ENCODE measurements at regions not wholly inside any gene's neighbourhood (a gene's known extent, or its start where the extent isn't known, plus 50 kb on each side); places are given as distances from the start of the nearest gene placed in this dataset.
"Not testable (repeated sequence)": the region's sequence is repeated elsewhere in the genome, so short reads cannot be mapped to it uniquely, and the experiment has no call there.

GRCh38 chr15:91652610-91653207, 200.8 kb upstream of the SLCO3A1 start:
- Histone ChIP-seq H3K36me3 (no peaks in the 10 kb centered on the region), H3K27me3 (peaks cover 0 to 27% (median 0%) of the 10 kb centered on the region in 4 donors), H3K4me3 (no peak overlapping the region), H3K4me1 (no peaks in the 10 kb centered on the region), H3K27ac (no peak overlapping the region), H3K9me3 (no peaks in the 10 kb centered on the region)
- WGBS, 2 donors: 68 to 70% methylated on average over 7 of the region's 7 CpGs
- intact Hi-C loops (cut with DNase I): no loop called here
- no peak for DNase-seq
- TF ChIP-seq CTCF (IDR thresholded peaks at IDR 0.05): no peak
- TF ChIP-seq POLR2A (IDR thresholded peaks at IDR 0.05): no peak

DNA sequence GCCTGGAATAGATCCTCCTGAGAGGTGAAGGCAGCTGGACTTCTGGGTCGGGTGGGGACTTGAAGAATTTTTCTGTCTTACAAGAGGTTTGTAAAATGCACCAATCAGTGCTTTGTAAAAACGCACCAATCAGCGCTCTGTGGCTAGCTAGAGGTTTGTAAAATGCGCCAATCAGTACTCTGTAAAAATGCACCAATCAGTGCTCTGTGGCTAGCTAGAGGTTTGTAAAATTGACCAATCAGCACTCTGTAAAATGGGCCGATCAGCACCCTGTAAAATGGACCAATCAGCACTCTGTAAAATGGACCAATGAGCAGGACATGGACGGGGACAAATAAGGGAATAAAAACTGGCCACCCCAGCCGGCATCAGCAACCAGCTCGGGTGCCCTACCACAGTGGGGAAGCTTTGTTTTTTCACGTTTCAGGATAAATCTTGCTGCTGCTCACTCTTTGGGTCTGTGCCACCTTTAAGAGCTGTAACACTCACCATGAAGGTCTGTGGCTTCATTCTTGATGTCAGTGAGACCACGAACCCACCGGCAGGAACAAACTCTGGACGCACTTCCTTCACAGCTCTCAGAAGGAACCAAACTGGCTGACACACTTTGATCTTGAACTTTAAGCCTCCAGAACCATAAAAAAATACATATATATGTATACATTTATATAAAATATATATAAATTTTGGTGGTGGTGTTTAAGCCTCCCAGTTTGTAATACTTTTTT, 197.8 kb upstream of the SLCO3A1 start:
- H3K4me3 ChIP-seq; H3K27ac ChIP-seq; H3K9me3 ChIP-seq; H3K4me1 ChIP-seq; H3K36me3 ChIP-seq; intact Hi-C loops (cut with DNase I); DNase-seq: not testable (repeated sequence)
- 65 to 79% methylated on average over 11 to 12 of the region's 12 CpGs for WGBS, 2 donors
- peaks cover 0 to 27% (median 0%) of the 10 kb centered on the region in 4 donors for H3K27me3 ChIP-seq

GRCh38 chr15:91660174-91660649, 193.3 kb upstream of the SLCO3A1 start:
- Histone ChIP-seq H3K27ac (no peak overlapping the region), H3K27me3 (peaks cover 0 to 36% (median 0%) of the 10 kb centered on the region in 4 donors), H3K4me3 (no peak overlapping the region), H3K9me3 (no peaks in the 10 kb centered on the region), H3K36me3 (no peaks in the 10 kb centered on the region), H3K4me1 (no peaks in the 10 kb centered on the region)
- intact Hi-C loops (cut with DNase I): no loop called here
- WGBS, 2 donors: 41 to 43% methylated on average over 6 of the region's 6 CpGs
- DNase-seq: no peak
- no peak for TF ChIP-seq CTCF (IDR thresholded peaks at IDR 0.05)
- TF ChIP-seq POLR2A (IDR thresholded peaks at IDR 0.05): no peak

- Histone ChIP-seq H3K27me3 (peaks cover 0 to 33% (median 0%) of the 10 kb centered on the region in 4 donors), H3K4me3 (no peak overlapping the region), H3K36me3 (no peaks in the 10 kb centered on the region), H3K9me3 (no peaks in the 10 kb centered on the region), H3K27ac (no peak overlapping the region), H3K4me1 (no peaks in the 10 kb centered on the region)
- 70% methylated on average over 6 of the region's 6 CpGs for WGBS, 2 donors
- no peak for DNase-seq
- TF ChIP-seq CTCF (IDR thresholded peaks at IDR 0.05): no peak
- TF ChIP-seq POLR2A (IDR thresholded peaks at IDR 0.05): no peak
- intact Hi-C loops (cut with DNase I): no loop called here
Observed at GRCh38 chr15:91664224-91664836, 189.2 kb upstream of the SLCO3A1 start.

DNA sequence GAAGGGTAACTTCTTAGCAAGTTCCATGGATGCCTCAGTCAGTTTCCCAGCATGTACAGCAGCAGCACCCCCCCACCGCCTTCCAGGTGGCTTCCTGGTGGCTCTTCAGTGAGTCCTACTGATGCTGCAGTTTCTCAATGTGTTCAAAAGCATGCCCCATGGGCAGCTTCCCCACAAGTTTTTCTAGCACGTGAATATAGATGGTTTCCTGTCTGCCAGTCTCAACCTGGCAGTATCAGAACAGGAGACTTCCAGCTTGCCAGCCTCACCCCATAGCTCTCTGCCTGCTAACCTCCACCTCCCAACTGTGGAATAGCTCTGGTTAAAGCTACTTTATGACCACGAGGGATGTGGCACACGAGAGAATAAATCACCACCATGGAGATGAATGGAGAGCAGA, 188.3 kb upstream of the SLCO3A1 start:
- no peaks in the 10 kb centered on the region for H3K9me3 ChIP-seq
- no peaks in the 10 kb centered on the region for H3K36me3 ChIP-seq
- no peak overlapping the region for H3K27ac ChIP-seq
- H3K4me1 ChIP-seq: no peaks in the 10 kb centered on the region
- TF ChIP-seq CTCF (IDR thresholded peaks at IDR 0.05): no peak
- no peak for TF ChIP-seq POLR2A (IDR thresholded peaks at IDR 0.05)
- peaks cover 0 to 33% (median 0%) of the 10 kb centered on the region in 4 donors for H3K27me3 ChIP-seq
- no peak for DNase-seq
- WGBS, 2 donors: 53 to 71% methylated on average over 3 of the region's 4 CpGs
- no peak overlapping the region for H3K4me3 ChIP-seq
- intact Hi-C loops (cut with DNase I): no loop called here
